Stimulated activated CD8-positive, alpha-beta memory T cell treated with anti-CD3 and anti-CD28 coated beads, Interleukin-15, amount 100 ng/mL, for 24 hours (primary cell): ENCODE measurements at regions not wholly inside any gene's neighbourhood (a gene's known extent, or its start where the extent isn't known, plus 50 kb on each side); places are given as distances from the start of the nearest gene placed in this dataset.
"Not testable (repeated sequence)": the region's sequence is repeated elsewhere in the genome, so short reads cannot be mapped to it uniquely, and the experiment has no call there.

Experiments
- DNase-seq: peaks from one replicate; pipeline ENCODE4 v3.0.0-alpha.2; 2020; ENCODE audit warnings: low read depth

- DNase-seq, result no peak
Measured at GRCh38 chr2:195356920-195357440, 300.0 kb upstream of the SLC39A10 start.

- no peak for DNase-seq
Measured at GRCh38 chr2:195356026-195356425, 301.0 kb upstream of the SLC39A10 start.

DNA sequence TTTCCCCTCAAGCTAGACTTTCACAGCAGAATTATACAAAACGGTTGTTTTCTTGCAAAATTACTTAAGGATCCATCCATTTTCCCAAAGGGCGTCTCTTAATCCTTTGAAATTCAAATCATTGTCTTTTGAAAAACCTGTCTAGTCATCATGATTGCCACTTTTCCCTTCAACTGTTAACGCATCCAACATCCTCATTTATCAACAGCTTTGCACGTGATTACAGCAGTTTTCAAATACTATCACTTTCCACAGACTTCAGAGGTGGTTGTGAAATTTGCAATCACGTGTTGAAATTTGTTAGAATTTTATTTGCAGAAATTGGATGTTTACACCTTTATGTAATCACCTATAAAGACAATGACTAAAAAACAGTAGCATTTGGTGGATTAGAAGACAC lies 304.4 kb upstream of the SLC39A10 start:
- DNase-seq, result no peak

- no peak for DNase-seq
Measured at GRCh38 chr2:195343942-195344530, 313.0 kb upstream of the SLC39A10 start.

DNA sequence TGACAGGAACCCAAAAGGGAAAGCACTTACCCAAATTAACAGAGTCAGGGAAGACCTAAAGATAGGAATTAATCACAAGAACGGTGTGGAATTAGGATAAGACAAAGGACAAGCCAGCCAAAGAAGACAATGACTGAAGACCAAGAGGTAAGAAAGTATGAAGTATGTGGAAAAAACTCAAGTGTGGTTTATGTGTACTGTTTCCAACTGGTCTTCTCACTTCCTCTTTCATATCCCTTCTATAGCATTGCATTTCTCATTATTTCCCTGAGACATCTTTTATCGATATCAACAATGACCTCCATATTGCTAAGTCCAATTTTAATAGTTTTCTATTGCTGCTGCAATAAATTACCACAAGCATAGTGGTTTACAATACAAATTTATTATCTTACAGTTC lies 313.5 kb upstream of the SLC39A10 start:
- no peak for DNase-seq

- no peak for DNase-seq
Measured at GRCh38 chr2:195342061-195342460, 315.0 kb upstream of the SLC39A10 start.

GRCh38 chr2:195338856-195339255 lies 318.2 kb upstream of the SLC39A10 start:
- no peak for DNase-seq

DNA sequence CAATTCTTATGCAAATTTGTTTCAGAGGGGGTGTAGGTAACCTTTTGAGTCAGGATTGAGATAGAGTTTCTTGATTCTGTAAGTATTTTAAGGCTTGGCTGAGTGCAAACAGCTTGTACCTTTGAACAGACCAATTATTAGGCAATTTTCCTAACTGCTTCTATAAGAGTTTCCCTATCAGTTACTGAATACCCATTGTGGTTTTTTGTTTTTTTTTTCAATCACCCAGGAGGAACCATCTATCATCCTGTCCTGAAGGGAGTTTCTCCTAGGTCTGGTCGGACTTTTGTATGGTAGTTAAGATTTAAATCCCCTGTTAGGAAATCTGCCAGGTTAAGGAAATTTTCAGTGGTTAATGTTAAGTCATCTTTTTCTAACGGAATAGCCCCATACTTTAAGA lies 319.4 kb upstream of the SLC39A10 start:
- no peak for DNase-seq

DNA sequence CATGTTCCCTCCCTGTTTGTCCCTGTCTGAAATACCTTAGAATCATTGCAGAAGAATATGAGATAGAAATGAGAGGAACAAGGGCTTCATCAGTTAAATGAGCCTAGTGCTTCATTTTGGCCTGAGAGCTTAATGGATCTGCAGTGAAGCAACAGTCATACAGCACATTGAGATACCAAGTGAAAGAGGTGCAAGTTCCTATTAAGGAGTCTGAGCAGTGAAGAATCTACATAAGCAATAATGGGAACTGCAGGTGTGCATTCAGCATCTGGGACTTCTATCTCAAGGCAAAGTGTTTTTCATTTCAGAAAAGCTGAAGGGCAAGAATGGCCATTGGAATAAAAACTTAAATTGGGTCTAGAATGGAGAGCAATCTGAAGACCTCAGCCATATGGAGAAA lies 323.2 kb upstream of the SLC39A10 start:
- DNase-seq, result no peak

- no peak for DNase-seq
Measured at GRCh38 chr2:195331966-195332365, 325.1 kb upstream of the SLC39A10 start.

DNA sequence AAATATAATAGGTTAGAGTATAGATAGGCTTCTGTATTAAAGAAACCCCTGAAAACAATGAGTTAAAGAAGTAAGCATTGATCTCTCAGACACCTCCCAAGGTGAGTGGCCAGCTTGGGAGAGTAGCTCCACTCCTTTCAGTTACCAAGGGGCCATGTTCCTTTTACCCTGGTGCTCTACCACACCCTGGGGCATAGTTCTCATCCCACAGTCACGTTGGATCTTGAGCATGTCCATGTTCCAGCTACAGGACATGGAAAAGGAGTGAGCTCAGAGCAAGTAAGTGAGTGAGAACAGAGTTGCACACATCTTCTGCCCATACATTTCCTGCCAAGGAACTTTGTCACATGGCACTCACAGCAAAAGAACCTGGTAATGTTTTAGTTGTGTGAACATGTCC lies 325.9 kb upstream of the SLC39A10 start:
- DNase-seq, result no peak

- no peak for DNase-seq
Measured at GRCh38 chr2:195330513-195330956, 326.5 kb upstream of the SLC39A10 start.

DNA sequence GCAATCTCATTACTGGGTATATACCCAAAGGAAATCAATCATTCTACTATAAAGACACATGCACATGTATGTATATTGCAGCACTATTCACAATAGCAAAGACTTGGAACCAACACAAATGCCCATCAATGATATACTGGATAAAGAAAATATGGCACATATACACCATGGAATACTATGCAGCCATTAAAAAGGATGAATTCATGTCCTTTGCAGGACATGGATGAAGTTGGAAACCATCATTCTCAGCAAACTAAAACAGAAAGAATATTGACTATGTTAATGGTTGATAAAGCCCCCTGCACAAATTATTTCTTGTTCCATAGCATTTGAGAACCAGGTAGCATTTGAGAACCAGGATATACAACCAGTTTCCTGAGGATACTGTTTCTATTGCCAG lies 327.2 kb upstream of the SLC39A10 start:
- DNase-seq, result not testable (repeated sequence)

DNA sequence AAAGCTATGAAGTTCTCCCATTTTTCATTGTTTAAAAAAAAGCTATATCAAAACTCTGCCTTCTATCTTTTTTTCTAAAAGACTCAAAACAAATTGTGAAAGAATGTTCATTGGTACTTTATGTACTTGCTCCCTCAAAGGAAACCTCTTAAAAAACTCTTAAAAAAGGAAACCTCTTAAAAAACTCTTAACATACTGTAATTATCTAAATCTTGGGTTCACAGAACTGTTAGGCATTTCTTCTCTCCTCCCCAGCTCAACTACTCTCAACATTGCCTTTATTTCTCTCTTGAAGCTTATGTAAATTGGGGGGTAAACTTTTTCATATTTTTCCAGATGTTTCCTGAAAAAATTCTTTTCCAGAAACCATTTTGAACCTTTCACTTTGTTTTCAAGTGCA lies 330.5 kb upstream of the SLC39A10 start:
- DNase-seq, result no peak

DNA sequence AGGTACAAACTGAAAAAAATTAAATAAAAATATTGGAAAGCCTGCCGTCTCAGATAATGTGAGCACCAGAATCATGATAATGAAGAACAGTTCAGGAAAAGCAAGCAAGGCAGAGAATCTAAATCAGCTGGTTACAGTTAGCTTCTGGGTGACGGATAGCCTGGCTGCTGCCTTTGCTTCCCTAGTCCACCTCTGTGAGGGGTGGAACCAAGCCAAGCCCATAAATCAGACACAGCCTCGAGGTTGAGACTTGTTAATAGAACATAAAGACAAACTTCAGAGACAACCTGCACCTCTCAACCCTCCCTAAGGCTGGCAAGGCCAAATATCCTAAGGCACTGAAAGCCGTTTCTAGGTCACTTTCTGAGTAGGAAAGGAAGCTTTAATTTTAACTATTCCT lies 334.7 kb upstream of the SLC39A10 start:
- no peak for DNase-seq

DNA sequence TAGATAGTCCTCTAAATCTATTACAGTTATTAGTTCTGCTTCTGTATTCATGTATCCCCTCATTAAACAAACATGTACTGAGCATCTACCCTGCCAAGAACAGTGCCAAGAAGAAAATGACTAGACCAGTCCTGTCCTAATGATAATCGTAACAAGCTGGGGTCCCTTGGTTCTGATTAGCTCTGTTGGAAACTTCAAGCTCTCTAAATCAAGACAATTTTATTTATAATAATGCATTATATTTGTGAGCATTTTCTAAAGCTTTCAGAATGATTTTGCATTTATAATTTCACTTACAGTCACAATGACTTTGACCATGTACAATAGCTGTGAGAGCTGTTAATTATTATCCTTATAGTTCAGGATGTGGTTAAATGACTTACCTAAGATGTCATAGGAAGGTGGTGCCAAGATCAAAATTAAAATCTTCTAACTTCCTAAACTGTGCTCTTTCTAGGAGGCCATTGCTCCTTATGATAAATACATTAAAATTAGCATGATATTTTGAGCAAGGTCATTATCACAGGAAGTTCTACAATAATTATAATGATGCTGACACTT lies 336.5 kb upstream of the SLC39A10 start:
- DNase-seq, result no peak

DNA sequence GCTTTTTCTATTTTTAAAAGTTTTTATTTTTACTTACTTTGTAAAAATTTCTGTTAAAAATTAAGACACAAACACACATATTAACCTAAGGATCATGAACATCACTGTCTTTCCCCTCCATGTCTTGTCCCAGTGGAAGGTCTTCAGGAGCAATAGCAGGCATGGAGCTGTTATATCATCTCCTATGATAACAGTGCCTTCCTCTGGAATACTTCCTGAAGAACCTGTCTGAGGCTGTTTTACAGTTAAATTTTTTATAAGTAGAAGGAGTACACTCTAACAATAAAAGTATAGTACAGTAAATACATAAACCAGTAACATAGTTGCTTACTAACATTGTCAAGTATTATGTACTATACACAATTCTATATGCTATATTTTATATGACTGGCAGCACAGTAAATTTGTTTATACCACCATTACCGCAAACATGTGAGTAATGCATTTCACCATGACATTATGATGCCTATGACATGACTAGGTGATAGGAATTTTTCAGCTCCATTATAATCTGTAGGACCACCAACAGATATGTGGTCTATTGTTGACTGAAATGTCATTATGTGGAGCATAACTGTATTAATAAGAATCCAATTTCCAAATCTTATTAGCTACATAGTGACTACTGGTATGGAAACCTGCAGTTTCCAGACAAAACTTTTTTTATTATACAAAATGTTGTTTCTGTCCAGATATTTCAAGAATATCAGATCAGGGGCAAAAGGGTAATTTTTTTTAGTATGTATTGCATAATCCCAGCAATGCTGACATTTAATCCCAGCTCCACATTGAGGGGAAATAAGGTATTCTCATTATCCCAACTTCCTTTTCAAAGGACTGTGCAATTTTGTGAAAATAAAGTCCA lies 337.2 kb upstream of the SLC39A10 start:
- DNase-seq, result no peak

- no peak for DNase-seq
Measured at GRCh38 chr2:195319112-195319460, 337.9 kb upstream of the SLC39A10 start.

- DNase-seq, result no peak
Measured at GRCh38 chr2:195318440-195319111, 338.4 kb upstream of the SLC39A10 start.

DNA sequence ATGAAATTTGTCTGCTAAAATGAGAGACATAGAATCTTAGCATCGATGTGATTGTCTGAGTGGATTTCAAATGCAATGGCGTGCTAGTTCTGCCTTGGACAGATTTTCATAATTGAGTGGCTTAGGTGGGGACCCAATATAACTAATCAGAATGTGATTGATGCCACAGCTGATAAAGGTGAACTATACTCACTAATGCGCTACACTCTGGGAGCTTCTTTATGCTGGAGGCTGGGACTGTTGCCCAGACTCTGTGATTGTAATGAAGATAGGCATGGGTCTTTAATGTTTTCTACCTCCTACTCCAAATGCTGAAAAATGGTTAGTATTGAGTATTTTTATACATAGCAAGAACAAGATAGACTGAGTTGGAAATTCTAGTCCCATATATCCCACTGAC lies 339.5 kb upstream of the SLC39A10 start:
- DNase-seq, result no peak

- no peak for DNase-seq
Measured at GRCh38 chr2:195316486-195316885, 340.5 kb upstream of the SLC39A10 start.

DNA sequence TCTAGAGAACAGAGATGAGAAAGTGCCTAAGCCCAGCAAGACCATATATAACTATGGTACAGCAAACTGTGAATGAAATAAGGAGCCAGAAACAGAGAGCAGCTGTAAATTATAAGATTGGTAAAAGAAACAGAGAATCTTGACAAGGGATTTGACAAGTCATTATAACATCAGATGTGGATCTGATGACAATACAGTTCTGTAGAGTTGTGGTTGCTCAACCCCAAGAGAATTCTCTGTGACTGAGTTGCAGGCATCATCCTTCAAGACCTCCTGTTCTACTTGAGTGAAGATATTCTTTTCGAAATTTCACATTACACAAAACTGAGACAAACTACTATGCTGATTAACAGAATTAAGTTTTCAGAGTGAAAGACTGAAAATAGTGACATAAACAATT lies 343.1 kb upstream of the SLC39A10 start:
- DNase-seq, result no peak

GRCh38 chr2:195312662-195313061 lies 344.4 kb upstream of the SLC39A10 start:
- no peak for DNase-seq
